ENCODE measurements at regions not wholly inside any gene's neighbourhood (a gene's known extent, or its start where the extent isn't known, plus 50 kb on each side); places are given as distances from the start of the nearest gene placed in this dataset.
"Not testable (repeated sequence)": the region's sequence is repeated elsewhere in the genome, so short reads cannot be mapped to it uniquely, and the experiment has no call there.

GRCh38 chr5:126007841-126008240 lies 415.4 kb upstream of the GRAMD2B start:
- Histone ChIP-seq H3K27me3 (ENCODE audit: insufficient read depth, insufficient read length) (no peaks in the 10 kb centered on the region), H3K36me3 (ENCODE audit: insufficient read depth, insufficient read length, low read length) (no peaks in the 10 kb centered on the region), H3K9me3 (ENCODE audit: insufficient read depth, low read length) (peaks cover 5% of the 10 kb centered on the region; the same call in 1 of the 2 replicates), H3K4me3 (ENCODE audit: insufficient read length, low read depth) (no peak overlapping the region), H3K9ac (ENCODE audit: insufficient read length, low read depth) (no peak overlapping the region), H3K4me1 (ENCODE audit: insufficient read depth, insufficient read length) (no peaks in the 10 kb centered on the region)
- TF ChIP-seq YY1 (IDR thresholded peaks at IDR 0.05; ENCODE audit: insufficient read depth, insufficient read length) (no peak), ZNF274 (IDR thresholded peaks at IDR 0.05; ENCODE audit: low read depth, low read length) (no peak), SUZ12 (IDR thresholded peaks at IDR 0.05; ENCODE audit: extremely low read depth, insufficient read depth, insufficient read length) (no peak)
- no peak for DNase-seq (ENCODE audit: low read depth, low spot score)

GRCh38 chr5:126009566-126009965 lies 413.6 kb upstream of the GRAMD2B start:
- Histone ChIP-seq H3K4me3 (ENCODE audit: insufficient read length, low read depth) (no peak overlapping the region), H3K36me3 (ENCODE audit: insufficient read depth, insufficient read length, low read length) (no peaks in the 10 kb centered on the region), H3K27me3 (ENCODE audit: insufficient read depth, insufficient read length) (no peaks in the 10 kb centered on the region), H3K9me3 (ENCODE audit: insufficient read depth, low read length) (peaks cover 5% of the 10 kb centered on the region; the same call in 1 of the 2 replicates), H3K9ac (ENCODE audit: insufficient read length, low read depth) (no peak overlapping the region), H3K4me1 (ENCODE audit: insufficient read depth, insufficient read length) (no peaks in the 10 kb centered on the region)
- no peak for TF ChIP-seq ZNF274 (IDR thresholded peaks at IDR 0.05; ENCODE audit: low read depth, low read length)
- TF ChIP-seq YY1 (IDR thresholded peaks at IDR 0.05; ENCODE audit: insufficient read depth, insufficient read length): no peak
- no peak for TF ChIP-seq SUZ12 (IDR thresholded peaks at IDR 0.05; ENCODE audit: extremely low read depth, insufficient read depth, insufficient read length)
- peak; percentile 66 for DNase-seq (ENCODE audit: low read depth, low spot score)

GRCh38 chr5:126011526-126011925 lies 411.7 kb upstream of the GRAMD2B start:
- not testable (repeated sequence) for H3K4me1 ChIP-seq (ENCODE audit: insufficient read depth, insufficient read length); H3K9me3 ChIP-seq (ENCODE audit: insufficient read depth, low read length)

DNA sequence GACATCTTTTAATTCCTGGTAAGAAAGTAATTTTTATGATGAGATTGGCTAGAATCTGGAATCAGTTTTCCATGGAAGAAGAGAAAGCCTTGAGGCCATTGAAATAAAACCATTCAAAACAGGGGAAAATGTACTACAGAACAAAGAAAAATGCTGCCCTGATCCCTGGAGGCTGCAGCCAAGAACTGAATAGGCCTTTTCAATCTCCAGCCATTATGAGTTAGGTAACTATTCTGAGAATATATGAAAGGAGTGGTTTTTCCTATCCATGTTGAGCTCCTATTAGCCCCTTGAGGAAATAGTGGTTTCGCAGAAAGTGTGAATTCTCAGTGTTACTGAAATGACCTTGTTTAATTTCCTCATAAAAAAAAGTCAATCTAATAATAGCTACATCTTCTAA lies 408.5 kb upstream of the GRAMD2B start:
- no peak overlapping the region for H3K9ac ChIP-seq (ENCODE audit: insufficient read length, low read depth)
- H3K4me3 ChIP-seq (ENCODE audit: insufficient read length, low read depth): no peak overlapping the region
- no peaks in the 10 kb centered on the region for H3K36me3 ChIP-seq (ENCODE audit: insufficient read depth, insufficient read length, low read length)
- H3K4me1 ChIP-seq (ENCODE audit: insufficient read depth, insufficient read length): no peaks in the 10 kb centered on the region
- 0 out of 2 replicates have a peak, but pooled peaks cover 2% of the 10 kb centered on the region for H3K9me3 ChIP-seq (ENCODE audit: insufficient read depth, low read length)
- no peaks in the 10 kb centered on the region for H3K27me3 ChIP-seq (ENCODE audit: insufficient read depth, insufficient read length)
- TF ChIP-seq ZNF274 (IDR thresholded peaks at IDR 0.05; ENCODE audit: low read depth, low read length): no peak
- no peak for TF ChIP-seq YY1 (IDR thresholded peaks at IDR 0.05; ENCODE audit: insufficient read depth, insufficient read length)
- TF ChIP-seq SUZ12 (IDR thresholded peaks at IDR 0.05; ENCODE audit: extremely low read depth, insufficient read depth, insufficient read length): no peak
- no peak for DNase-seq (ENCODE audit: low read depth, low spot score)

More at GRCh38 chr5:126011526-126011925, 411.7 kb upstream of the GRAMD2B start:
- H3K4me3 ChIP-seq (ENCODE audit: insufficient read length, low read depth); H3K36me3 ChIP-seq (ENCODE audit: insufficient read depth, insufficient read length, low read length); H3K9ac ChIP-seq (ENCODE audit: insufficient read length, low read depth); H3K27me3 ChIP-seq (ENCODE audit: insufficient read depth, insufficient read length); DNase-seq (ENCODE audit: low read depth, low spot score): not testable (repeated sequence)

DNA sequence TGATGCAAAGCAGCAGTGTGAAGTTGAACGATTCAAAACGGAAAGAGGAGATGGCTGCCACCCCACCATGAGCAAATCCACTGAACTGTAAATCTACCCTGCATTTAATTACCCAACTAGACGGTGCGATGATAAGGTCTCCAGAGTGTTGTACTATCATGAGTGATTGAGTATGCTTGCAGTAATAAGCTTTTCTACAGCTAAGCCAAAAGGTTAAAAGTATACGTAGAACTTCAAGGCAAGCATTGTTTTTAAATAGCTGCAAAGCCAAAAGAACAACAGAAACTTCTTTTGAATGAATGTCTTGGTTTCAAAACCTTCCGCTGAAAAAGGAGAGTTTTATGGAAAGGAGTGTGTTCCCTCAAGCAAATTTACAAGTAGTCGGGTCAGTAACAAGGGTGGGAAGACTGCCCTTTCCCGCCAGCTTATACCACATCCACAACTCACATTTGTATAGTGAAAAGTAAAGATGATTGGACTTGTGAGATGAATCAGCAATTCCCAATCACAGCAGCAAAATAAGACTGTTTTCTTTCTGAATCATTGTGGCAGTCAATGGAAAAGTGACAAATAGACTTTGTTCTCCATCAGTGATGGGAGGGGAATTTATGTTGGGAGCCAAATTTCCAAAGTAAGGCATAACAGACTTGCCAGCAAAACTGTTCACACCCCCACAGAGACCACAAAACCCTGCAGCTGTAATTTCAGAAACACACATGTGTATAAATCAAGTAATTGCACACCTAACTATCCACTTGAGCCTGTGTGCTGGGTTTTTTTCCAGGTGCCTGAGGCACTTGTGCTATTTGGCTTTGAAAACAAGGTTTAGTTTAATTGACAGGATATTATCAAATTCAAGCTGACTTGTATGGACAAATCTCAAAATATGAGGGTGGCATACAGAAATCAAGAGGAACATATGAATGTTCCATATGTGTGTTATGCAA lies 407.7 kb upstream of the GRAMD2B start:
- Histone ChIP-seq H3K9me3 (ENCODE audit: insufficient read depth, low read length) (no peaks in the 10 kb centered on the region), H3K36me3 (ENCODE audit: insufficient read depth, insufficient read length, low read length) (no peaks in the 10 kb centered on the region), H3K4me3 (ENCODE audit: insufficient read length, low read depth) (no peak overlapping the region), H3K27me3 (ENCODE audit: insufficient read depth, insufficient read length) (no peaks in the 10 kb centered on the region), H3K4me1 (ENCODE audit: insufficient read depth, insufficient read length) (no peaks in the 10 kb centered on the region), H3K9ac (ENCODE audit: insufficient read length, low read depth) (no peak overlapping the region)
- DNase-seq (ENCODE audit: low read depth, low spot score): no peak
- TF ChIP-seq SUZ12 (IDR thresholded peaks at IDR 0.05; ENCODE audit: extremely low read depth, insufficient read depth, insufficient read length) (no peak), ZNF274 (IDR thresholded peaks at IDR 0.05; ENCODE audit: low read depth, low read length) (no peak), YY1 (IDR thresholded peaks at IDR 0.05; ENCODE audit: insufficient read depth, insufficient read length) (no peak)

- DNase-seq (ENCODE audit: low read depth, low spot score): no peak
- no peak overlapping the region for H3K9ac ChIP-seq (ENCODE audit: insufficient read length, low read depth)
- no peaks in the 10 kb centered on the region for H3K27me3 ChIP-seq (ENCODE audit: insufficient read depth, insufficient read length)
- no peaks in the 10 kb centered on the region for H3K36me3 ChIP-seq (ENCODE audit: insufficient read depth, insufficient read length, low read length)
- no peaks in the 10 kb centered on the region for H3K4me1 ChIP-seq (ENCODE audit: insufficient read depth, insufficient read length)
- TF ChIP-seq ZNF274 (IDR thresholded peaks at IDR 0.05; ENCODE audit: low read depth, low read length): no peak
- no peak for TF ChIP-seq YY1 (IDR thresholded peaks at IDR 0.05; ENCODE audit: insufficient read depth, insufficient read length)
- no peaks in the 10 kb centered on the region for H3K9me3 ChIP-seq (ENCODE audit: insufficient read depth, low read length)
- no peak overlapping the region for H3K4me3 ChIP-seq (ENCODE audit: insufficient read length, low read depth)
Observed at GRCh38 chr5:126016256-126016655, 407.0 kb upstream of the GRAMD2B start.

GRCh38 chr5:126017096-126017495 lies 406.1 kb upstream of the GRAMD2B start:
- no peak overlapping the region for H3K9ac ChIP-seq (ENCODE audit: insufficient read length, low read depth)
- no peaks in the 10 kb centered on the region for H3K9me3 ChIP-seq (ENCODE audit: insufficient read depth, low read length)
- no peaks in the 10 kb centered on the region for H3K36me3 ChIP-seq (ENCODE audit: insufficient read depth, insufficient read length, low read length)
- H3K4me1 ChIP-seq (ENCODE audit: insufficient read depth, insufficient read length): no peaks in the 10 kb centered on the region
- H3K4me3 ChIP-seq (ENCODE audit: insufficient read length, low read depth): no peak overlapping the region
- H3K27me3 ChIP-seq (ENCODE audit: insufficient read depth, insufficient read length): no peaks in the 10 kb centered on the region
- DNase-seq (ENCODE audit: low read depth, low spot score): no peak
- TF ChIP-seq YY1 (IDR thresholded peaks at IDR 0.05; ENCODE audit: insufficient read depth, insufficient read length) (no peak), SUZ12 (IDR thresholded peaks at IDR 0.05; ENCODE audit: extremely low read depth, insufficient read depth, insufficient read length) (no peak), ZNF274 (IDR thresholded peaks at IDR 0.05; ENCODE audit: low read depth, low read length) (no peak)
